Liver (tissue), 3 donors: ENCODE measurements at regions not wholly inside any gene's neighbourhood (a gene's known extent, or its start where the extent isn't known, plus 50 kb on each side); places are given as distances from the start of the nearest gene placed in this dataset.

ENCODE experiments used
- ATF3 ChIP-seq: IDR thresholded peaks from 2 replicates; pipeline ENCODE4 v1.6.1; 2016; ENCODE audit warnings: antibody characterized with exemption
- CTCF ChIP-seq: fragments of 150-350 bp; IDR thresholded peaks from 2 replicates; pipeline ENCODE4 v1.5.1; 2017; ENCODE audit warnings: improper control_type of control experiment, low read depth, low read length; ENCODE audit not compliant: missing input control
- JUND ChIP-seq, 2 donors: IDR thresholded peaks; 2 replicates each; pipeline ENCODE4 v1.6.1; 2016; ENCODE audit warnings: antibody characterized with exemption in 2 of 2
- TAF1 ChIP-seq: conservative IDR thresholded peaks from 2 replicates; pipeline ENCODE4 v1.6.1; 2016; ENCODE audit warnings: antibody characterized with exemption, mild to moderate bottlenecking
- donor health status: healthy.
- donor health status: healthy.

- no peak for TF ChIP-seq CTCF
- no peak for TF ChIP-seq TAF1
- TF ChIP-seq JUND (IDR thresholded peaks at IDR 0.05), result no peak
- no peak for TF ChIP-seq ATF3
Measured at GRCh38 chr3:5585085-5585484, 397.6 kb downstream of the EDEM1 start.
